CD14-positive monocyte (primary cell): ENCODE measurements at regions not wholly inside any gene's neighbourhood (a gene's known extent, or its start where the extent isn't known, plus 50 kb on each side); places are given as distances from the start of the nearest gene placed in this dataset.

Source experiments
- DNase-seq, 3 donors: peaks; one replicate each; pipeline ENCODE4 v3.0.0-alpha.2; 2011 to 2022
- H2AFZ ChIP-seq: 2 replicates; pipeline ENCODE4 v1.6.0; 2012; ENCODE audit warnings: mild to moderate bottlenecking, low read depth, low read length, inconsistent platforms; ENCODE audit not compliant: insufficient read depth, poor library complexity, severe bottlenecking
- H3K27ac ChIP-seq, 2 donors: 1 replicate in 1 of 2; 2 replicates in 1 of 2; pipeline ENCODE4 v1.5.1; 2012 to 2013; ENCODE audit warnings: low read length in 2 of 2, control low read depth in 1 of 2, inconsistent platforms in 1 of 2, low read depth in 1 of 2, mild to moderate bottlenecking in 1 of 2
- H3K27me3 ChIP-seq, 2 donors: one replicate each; pipeline versions ENCODE4 v1.6.0 to v1.6.1; 2011 to 2013; ENCODE audit warnings: low read length in 2 of 2; ENCODE audit not compliant: control insufficient read depth in 2 of 2, insufficient read depth in 2 of 2
- H3K36me3 ChIP-seq, 2 donors: replicated peaks in 1 of 2; 1 replicate in 1 of 2; 2 replicates in 1 of 2; pipeline versions ENCODE4 v1.5.1 to v1.6.1; 2012 to 2013; ENCODE audit warnings: low read length in 2 of 2, control low read depth in 1 of 2, inconsistent platforms in 1 of 2, mild to moderate bottlenecking in 1 of 2; ENCODE audit not compliant: insufficient read depth in 2 of 2, control insufficient read depth in 1 of 2
- H3K4me1 ChIP-seq, 2 donors: 1 replicate in 1 of 2; 2 replicates in 1 of 2; pipeline versions ENCODE4 v1.5.1 to v1.6.1; 2012 to 2013; ENCODE audit warnings: low read length in 2 of 2, control low read depth in 1 of 2, inconsistent platforms in 1 of 2, mild to moderate bottlenecking in 1 of 2, moderate library complexity in 1 of 2; ENCODE audit not compliant: insufficient read depth in 2 of 2, control insufficient read depth in 1 of 2
- H3K4me2 ChIP-seq: replicated peaks from 2 replicates; pipeline ENCODE3; 2012; ENCODE audit warnings: low read length, moderate library complexity, mild to moderate bottlenecking; ENCODE audit not compliant: poor library complexity, severe bottlenecking; ENCODE audit errors: extremely low read depth
- H3K4me3 ChIP-seq, 3 experiments: fragments of 200-600 bp in 1 of 3; sonication (generic) in 1 of 3; replicated peaks in 1 of 3; 1 replicate in 2 of 3; 2 replicates in 1 of 3; pipeline ENCODE4 v1.5.1; 2011 to 2013; ENCODE audit warnings: low read length in 3 of 3, mild to moderate bottlenecking in 3 of 3, control low read depth in 2 of 3, low read depth in 2 of 3, inconsistent platforms in 1 of 3, moderate library complexity in 1 of 3
- H3K79me2 ChIP-seq: 2 replicates; pipeline ENCODE4 v1.6.0; 2012; ENCODE audit warnings: mild to moderate bottlenecking, control low read depth, inconsistent platforms, low read length, moderate library complexity; ENCODE audit not compliant: insufficient read depth
- H3K9ac ChIP-seq: 2 replicates; pipeline ENCODE4 v1.6.0; 2017; ENCODE audit warnings: low read length, mild to moderate bottlenecking; ENCODE audit not compliant: insufficient read depth, poor library complexity, severe bottlenecking
- H3K9me3 ChIP-seq, 2 donors: replicated peaks in 1 of 2; 1 replicate in 1 of 2; 2 replicates in 1 of 2; pipeline versions ENCODE4 v1.5.1 to v1.6.1; 2012 to 2013; ENCODE audit warnings: low read length in 2 of 2, control low read depth in 1 of 2; ENCODE audit not compliant: control insufficient read depth in 1 of 2, insufficient read depth in 1 of 2
- H4K20me1 ChIP-seq: 2 replicates; pipeline ENCODE4 v1.6.0; 2012; ENCODE audit warnings: mild to moderate bottlenecking, low read length, control low read depth, moderate library complexity; ENCODE audit not compliant: insufficient read depth
- H3K27ac Mint-ChIP-seq, 7 donors: one replicate each; pipeline ENCODE4 v1.8.0; 2020; ENCODE audit warnings: mild to moderate bottlenecking in 7 of 7, mixed read lengths in 7 of 7, moderate library complexity in 6 of 7, inconsistent platforms in 2 of 7
- H3K27me3 Mint-ChIP-seq, 3 donors: one replicate each; pipeline ENCODE4 v1.8.0; 2021 to 2022; ENCODE audit warnings: low read depth in 3 of 3, mild to moderate bottlenecking in 3 of 3, mixed read lengths in 3 of 3, moderate library complexity in 3 of 3, inconsistent platforms in 1 of 3
- H3K36me3 Mint-ChIP-seq, 2 donors: one replicate each; pipeline ENCODE4 v1.8.0; 2020; ENCODE audit warnings: mixed read lengths in 2 of 2, inconsistent platforms in 1 of 2, mild to moderate bottlenecking in 1 of 2
- H3K4me1 Mint-ChIP-seq: one replicate; pipeline ENCODE4 v1.8.0; 2020; ENCODE audit warnings: mild to moderate bottlenecking, mixed read lengths
- H3K4me3 Mint-ChIP-seq, 2 donors: one replicate each; pipeline ENCODE4 v1.8.0; 2020; ENCODE audit warnings: mild to moderate bottlenecking in 2 of 2, mixed read lengths in 2 of 2, moderate library complexity in 1 of 2
- H3K9me3 Mint-ChIP-seq, 7 donors: one replicate each; pipeline ENCODE4 v1.8.0; 2020 to 2022; ENCODE audit warnings: mixed read lengths in 7 of 7, mild to moderate bottlenecking in 6 of 7, moderate library complexity in 6 of 7, inconsistent platforms in 2 of 7
- CTCF ChIP-seq: fragments of 200-600 bp; IDR thresholded peaks from one replicate; pipeline ENCODE4 v1.8.0; 2022; ENCODE audit warnings: antibody characterized with exemption, mild to moderate bottlenecking
- WGBS: methylation state at CpG from one replicate; pipeline ENCODE4 v1.1.5; 2013; ENCODE audit warnings: missing lambda C conversion rate; ENCODE audit not compliant: insufficient coverage; 5-methylcytosine and 5-hydroxymethylcytosine counted together
- intact Hi-C, 2 donors: fragments of 100-400 bp; cut with micrococcal nuclease; formaldehyde crosslinking; loops; one replicate each; pipeline versions ENCODE4 v1.15.0 to v1.15.1; 2023

- 86% methylated on average over 2 of the region's 10 CpGs for WGBS
- no peak for TF ChIP-seq CTCF
- no peak overlapping the region for H3K4me3 ChIP-seq
These were observed 230.8 kb upstream of the TBC1D5 start for GRCh38 chr3:17972959-17973906.

DNA sequence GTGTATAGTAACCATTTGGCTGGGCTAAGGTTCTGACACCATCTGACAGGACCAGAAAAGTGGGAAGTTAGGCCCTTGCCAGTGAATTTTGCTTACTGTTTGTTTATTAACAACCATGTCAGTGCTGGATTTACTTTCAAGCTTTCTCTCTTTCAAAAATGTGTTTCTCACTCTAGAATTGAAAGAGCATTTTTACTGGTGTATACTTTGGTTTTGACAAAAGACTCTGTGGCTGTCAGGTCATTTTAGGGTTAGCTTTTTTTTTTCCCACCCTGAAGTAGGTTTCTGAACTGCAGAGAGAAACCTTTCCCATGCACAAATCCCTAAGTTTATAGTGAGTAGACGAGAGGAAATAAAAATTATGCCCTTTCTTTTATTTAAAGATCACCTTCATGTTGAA, 230.0 kb upstream of the TBC1D5 start:
- WGBS, result no CpG with 5 or more reads among the region's 1 CpG
- Mint-ChIP-seq H3K4me1 (peaks cover 5% of the 10 kb centered on the region), H3K27me3 (no peaks in the 10 kb centered on the region), H3K9me3 (no peaks in the 10 kb centered on the region), H3K36me3 (no peaks in the 10 kb centered on the region), H3K27ac (no peak overlapping the region), H3K4me3 (no peak overlapping the region)
- Histone ChIP-seq H2AFZ (no peak overlapping the region), H3K4me3 (no peak overlapping the region), H3K4me2 (no peak overlapping the region), H3K4me1 (no peaks in the 10 kb centered on the region), H3K9me3 (no peaks in the 10 kb centered on the region), H3K79me2 (no peaks in the 10 kb centered on the region), H3K9ac (no peak overlapping the region), H4K20me1 (no peaks in the 10 kb centered on the region), H3K36me3 (no peaks in the 10 kb centered on the region), H3K27ac (no peak overlapping the region), H3K27me3 (no peaks in the 10 kb centered on the region)
- no peak for TF ChIP-seq CTCF
- intact Hi-C loops, result no loop called here
- DNase-seq, result no peak

More at GRCh38 chr3:17972959-17973906, 230.8 kb upstream of the TBC1D5 start:
- Histone ChIP-seq H3K4me2 (no peak overlapping the region), H2AFZ (no peak overlapping the region), H3K9ac (no peak overlapping the region), H3K4me1 (no peaks in the 10 kb centered on the region), H4K20me1 (no peaks in the 10 kb centered on the region), H3K79me2 (no peaks in the 10 kb centered on the region), H3K27ac (no peak overlapping the region), H3K9me3 (no peaks in the 10 kb centered on the region), H3K27me3 (no peaks in the 10 kb centered on the region), H3K36me3 (no peaks in the 10 kb centered on the region)
- Mint-ChIP-seq H3K4me1 (peaks cover 5% of the 10 kb centered on the region), H3K4me3 (no peak overlapping the region), H3K27me3 (no peaks in the 10 kb centered on the region), H3K27ac (no peak overlapping the region), H3K36me3 (no peaks in the 10 kb centered on the region), H3K9me3 (no peaks in the 10 kb centered on the region)
- DNase-seq, result no peak
- intact Hi-C loops, result no loop called here
